ENCODE measurements at regions not wholly inside any gene's neighbourhood (a gene's known extent, or its start where the extent isn't known, plus 50 kb on each side); places are given as distances from the start of the nearest gene placed in this dataset.

DNA sequence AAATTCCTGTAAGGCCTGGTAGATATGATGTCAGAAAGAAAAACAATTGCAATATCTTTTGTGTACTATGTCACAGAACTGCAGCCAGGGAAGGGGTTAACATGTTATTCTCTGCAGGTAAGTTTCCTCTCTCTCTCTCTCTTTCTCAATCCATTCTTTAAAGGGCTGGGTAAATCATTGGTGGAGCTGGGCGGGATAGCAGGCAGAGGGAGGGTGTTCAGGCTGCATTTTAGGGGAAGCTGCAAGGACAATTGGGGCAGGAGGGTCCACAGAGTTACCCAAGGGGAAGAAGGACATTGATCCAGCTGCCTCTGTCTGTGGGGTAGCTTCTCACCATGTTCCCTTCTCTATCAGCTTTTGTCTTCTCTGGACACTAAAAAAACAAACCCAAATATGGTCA lies 153.9 kb upstream of the BMPER start:
- Histone ChIP-seq H3K4me3 (replicated peaks in 1 of 3; ENCODE audit: low read depth in 2 of 3, low read length in 3 of 3) (no peak overlapping the region), H3K27ac (ENCODE audit: low read depth in 1 of 2, low read length in 2 of 2) (no peak overlapping the region), H2AFZ (ENCODE audit: insufficient read depth, low read depth, low read length, poor library complexity, severe bottlenecking) (no peak overlapping the region), H3K79me2 (ENCODE audit: insufficient read depth, low read length) (no peaks in the 10 kb centered on the region), H4K20me1 (ENCODE audit: insufficient read depth, low read length) (no peaks in the 10 kb centered on the region), H3K36me3 (replicated peaks in 1 of 2; ENCODE audit: control insufficient read depth in 1 of 2, insufficient read depth in 2 of 2, low read length in 2 of 2) (no peaks in the 10 kb centered on the region), H3K9me3 (replicated peaks in 1 of 2; ENCODE audit: control insufficient read depth in 1 of 2, insufficient read depth in 1 of 2, low read length in 2 of 2) (no peaks in the 10 kb centered on the region), H3K4me1 (ENCODE audit: control insufficient read depth in 1 of 2, insufficient read depth in 2 of 2, low read length in 2 of 2) (no peaks in the 10 kb centered on the region), H3K9ac (ENCODE audit: insufficient read depth, low read length, poor library complexity, severe bottlenecking) (no peak overlapping the region), H3K4me2 (replicated peaks; ENCODE audit: extremely low read depth, low read length, poor library complexity, severe bottlenecking) (no peak overlapping the region), H3K27me3 (ENCODE audit: control insufficient read depth in 2 of 2, insufficient read depth in 2 of 2, low read length in 2 of 2) (no peaks in the 10 kb centered on the region)
- TF ChIP-seq, protein P1, sequence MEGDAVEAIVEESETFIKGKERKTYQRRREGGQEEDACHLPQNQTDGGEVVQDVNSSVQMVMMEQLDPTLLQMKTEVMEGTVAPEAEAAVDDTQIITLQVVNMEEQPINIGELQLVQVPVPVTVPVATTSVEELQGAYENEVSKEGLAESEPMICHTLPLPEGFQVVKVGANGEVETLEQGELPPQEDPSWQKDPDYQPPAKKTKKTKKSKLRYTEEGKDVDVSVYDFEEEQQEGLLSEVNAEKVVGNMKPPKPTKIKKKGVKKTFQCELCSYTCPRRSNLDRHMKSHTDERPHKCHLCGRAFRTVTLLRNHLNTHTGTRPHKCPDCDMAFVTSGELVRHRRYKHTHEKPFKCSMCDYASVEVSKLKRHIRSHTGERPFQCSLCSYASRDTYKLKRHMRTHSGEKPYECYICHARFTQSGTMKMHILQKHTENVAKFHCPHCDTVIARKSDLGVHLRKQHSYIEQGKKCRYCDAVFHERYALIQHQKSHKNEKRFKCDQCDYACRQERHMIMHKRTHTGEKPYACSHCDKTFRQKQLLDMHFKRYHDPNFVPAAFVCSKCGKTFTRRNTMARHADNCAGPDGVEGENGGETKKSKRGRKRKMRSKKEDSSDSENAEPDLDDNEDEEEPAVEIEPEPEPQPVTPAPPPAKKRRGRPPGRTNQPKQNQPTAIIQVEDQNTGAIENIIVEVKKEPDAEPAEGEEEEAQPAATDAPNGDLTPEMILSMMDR (IDR thresholded peaks at IDR 0.05), result no peak
- Mint-ChIP-seq H3K4me1 (no peaks in the 10 kb centered on the region), H3K9me3 (peaks cover 0 to 1% (median 0%) of the 10 kb centered on the region in 7 donors), H3K27ac (no peak overlapping the region), H3K4me3 (no peak overlapping the region), H3K36me3 (no peaks in the 10 kb centered on the region), H3K27me3 (ENCODE audit: low read depth in 3 of 3) (peaks cover 0 to 2% (median 2%) of the 10 kb centered on the region in 3 donors)
- intact Hi-C loops (cut with micrococcal nuclease), result no loop called here
- no peak for DNase-seq
- WGBS (ENCODE audit: insufficient coverage), result no CpG with 5 or more reads among the region's 1 CpG

DNA sequence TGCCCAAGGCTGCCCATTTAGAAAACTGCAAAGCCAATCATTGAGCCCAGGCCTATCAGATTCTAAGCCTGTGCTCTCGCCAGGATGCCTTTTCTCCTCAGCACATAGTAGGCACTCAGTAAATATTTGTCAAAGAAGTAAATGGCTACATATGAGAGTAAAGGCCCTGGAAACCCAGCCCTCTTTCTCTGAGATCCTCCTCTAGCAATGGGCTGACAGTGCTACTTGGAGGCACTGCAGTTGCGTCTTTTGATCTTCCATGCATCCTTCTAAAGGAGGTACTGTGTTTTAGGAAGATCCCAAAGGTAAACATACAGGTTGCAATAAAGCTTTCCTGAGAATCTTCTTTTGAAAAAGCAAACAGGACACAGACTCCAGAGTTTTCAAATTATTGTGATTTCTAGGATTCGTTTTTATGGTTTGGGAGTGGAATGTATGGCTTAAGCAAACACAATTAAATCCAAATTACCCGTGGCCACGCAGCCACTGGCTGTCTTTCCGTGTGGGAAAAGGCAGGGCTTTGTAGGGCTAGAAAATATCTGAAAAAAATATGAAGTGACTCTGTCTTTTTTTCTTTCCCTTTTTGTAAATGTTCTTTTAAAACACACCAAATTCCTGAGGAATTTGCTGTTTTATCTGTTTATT lies 151.3 kb upstream of the BMPER start:
- Mint-ChIP-seq H3K4me1 (no peaks in the 10 kb centered on the region), H3K36me3 (no peaks in the 10 kb centered on the region), H3K9me3 (peaks cover 0 to 1% (median 0%) of the 10 kb centered on the region in 7 donors), H3K27ac (no peak overlapping the region), H3K4me3 (no peak overlapping the region), H3K27me3 (ENCODE audit: low read depth in 3 of 3) (peaks cover 0 to 2% (median 2%) of the 10 kb centered on the region in 3 donors)
- no peaks in the 10 kb centered on the region for H3K9me3 ChIP-seq (replicated peaks in 1 of 2; ENCODE audit: control insufficient read depth in 1 of 2, insufficient read depth in 1 of 2, low read length in 2 of 2)
- DNase-seq, result no peak
- H3K36me3 ChIP-seq (replicated peaks in 1 of 2; ENCODE audit: control insufficient read depth in 1 of 2, insufficient read depth in 2 of 2, low read length in 2 of 2), result no peaks in the 10 kb centered on the region
- H3K79me2 ChIP-seq (ENCODE audit: insufficient read depth, low read length), result no peaks in the 10 kb centered on the region
- TF ChIP-seq, protein P1 (IDR thresholded peaks at IDR 0.05), result no peak
- H2AFZ ChIP-seq (ENCODE audit: insufficient read depth, low read depth, low read length, poor library complexity, severe bottlenecking), result no peak overlapping the region
- H3K4me2 ChIP-seq (replicated peaks; ENCODE audit: extremely low read depth, low read length, poor library complexity, severe bottlenecking), result no peak overlapping the region
- intact Hi-C loops (cut with micrococcal nuclease), result no loop called here
- H3K4me3 ChIP-seq (replicated peaks in 1 of 3; ENCODE audit: low read depth in 2 of 3, low read length in 3 of 3), result no peak overlapping the region
- no peak overlapping the region for H3K27ac ChIP-seq (ENCODE audit: low read depth in 1 of 2, low read length in 2 of 2)
- no peaks in the 10 kb centered on the region for H4K20me1 ChIP-seq (ENCODE audit: insufficient read depth, low read length)
- H3K27me3 ChIP-seq (ENCODE audit: control insufficient read depth in 2 of 2, insufficient read depth in 2 of 2, low read length in 2 of 2), result no peaks in the 10 kb centered on the region
- no peaks in the 10 kb centered on the region for H3K4me1 ChIP-seq (ENCODE audit: control insufficient read depth in 1 of 2, insufficient read depth in 2 of 2, low read length in 2 of 2)
- H3K9ac ChIP-seq (ENCODE audit: insufficient read depth, low read length, poor library complexity, severe bottlenecking), result no peak overlapping the region
- WGBS (ENCODE audit: insufficient coverage), result no CpG with 5 or more reads among the region's 6 CpGs
